Hepatocyte (in vitro differentiated cells): ENCODE measurements at regions not wholly inside any gene's neighbourhood (a gene's known extent, or its start where the extent isn't known, plus 50 kb on each side); places are given as distances from the start of the nearest gene placed in this dataset.

Experiments used
- DNase-seq: peaks from one replicate; pipeline ENCODE4 v3.0.0-alpha.2; 2016; ENCODE audit warnings: low spot score
- H2AFZ ChIP-seq: fragments of 200-600 bp; sonication (generic); 2 replicates; pipeline ENCODE4 v1.6.0; 2016; ENCODE audit warnings: antibody characterized with exemption, mild to moderate bottlenecking
- H3K27ac ChIP-seq: fragments of 200-600 bp; sonication (generic); 2 replicates; pipeline ENCODE4 v1.5.1; 2016; ENCODE audit warnings: mild to moderate bottlenecking
- H3K27me3 ChIP-seq: fragments of 200-600 bp; sonication (generic); 2 replicates; pipeline ENCODE4 v1.6.1; 2016
- H3K36me3 ChIP-seq: fragments of 200-600 bp; sonication (generic); replicated peaks from 2 replicates; pipeline ENCODE4 v1.5.1; 2016; ENCODE audit warnings: low read depth; ENCODE audit not compliant: insufficient read depth
- H3K4me1 ChIP-seq: fragments of 200-600 bp; sonication (generic); 2 replicates; pipeline ENCODE4 v1.5.1; 2016; ENCODE audit warnings: mild to moderate bottlenecking, moderate library complexity; ENCODE audit not compliant: insufficient read depth
- H3K4me2 ChIP-seq: fragments of 200-600 bp; sonication (generic); 2 replicates; pipeline ENCODE4 v1.6.0; 2016
- H3K4me3 ChIP-seq: fragments of 200-600 bp; sonication (generic); 2 replicates; pipeline ENCODE4 v1.5.1; 2016; ENCODE audit warnings: mild to moderate bottlenecking
- H3K79me2 ChIP-seq: fragments of 200-600 bp; sonication (generic); 2 replicates; pipeline ENCODE4 v1.6.0; 2017; ENCODE audit warnings: mild to moderate bottlenecking
- H3K9me2 ChIP-seq: fragments of 200-600 bp; sonication (generic); replicated peaks from 2 replicates; pipeline ENCODE4 v1.6.0; 2017; ENCODE audit warnings: mild to moderate bottlenecking; ENCODE audit not compliant: insufficient read depth
- H3K9me3 ChIP-seq: fragments of 200-600 bp; sonication (generic); 2 replicates; pipeline ENCODE4 v1.5.1; 2016; ENCODE audit warnings: low read depth, mild to moderate bottlenecking
- H4K20me1 ChIP-seq: fragments of 200-600 bp; sonication (generic); 2 replicates; pipeline ENCODE4 v1.6.0; 2016; ENCODE audit warnings: mild to moderate bottlenecking; ENCODE audit not compliant: insufficient read depth, poor library complexity, severe bottlenecking
- CTCF ChIP-seq: fragments of 200-600 bp; sonication (generic); IDR thresholded peaks from 2 replicates; pipeline ENCODE4 v1.5.1; 2016; ENCODE audit warnings: antibody characterized with exemption, mild to moderate bottlenecking; ENCODE audit not compliant: poor library complexity
- EZH2 ChIP-seq: fragments of 200-600 bp; sonication (generic); IDR thresholded peaks from 2 replicates; pipeline ENCODE4 v1.6.1; 2016; ENCODE audit warnings: antibody characterized with exemption, mild to moderate bottlenecking, borderline replicate concordance
- EZH2phosphoT487 ChIP-seq: fragments of 200-600 bp; sonication (generic); IDR thresholded peaks from one replicate; pipeline ENCODE4 v1.6.1; 2018; ENCODE audit warnings: antibody characterized with exemption, mild to moderate bottlenecking, low read depth, moderate library complexity; ENCODE audit not compliant: unreplicated experiment, severe bottlenecking
- WGBS: methylation state at CpG from one replicate; pipeline ENCODE4 v1.1.6; 2016; ENCODE audit warnings: low lambda C conversion rate; ENCODE audit errors: missing lambda C conversion rate; 5-methylcytosine and 5-hydroxymethylcytosine counted together

GRCh38 chrX:134732152-134732551 lies 64.9 kb downstream of the PABIR2 start:
- no peak overlapping the region for H3K4me2 ChIP-seq
- peaks cover 13% of the 10 kb centered on the region for H3K4me1 ChIP-seq
- H3K9me3 ChIP-seq: no peaks in the 10 kb centered on the region
- H4K20me1 ChIP-seq: no peaks in the 10 kb centered on the region
- H3K27me3 ChIP-seq: no peaks in the 10 kb centered on the region
- H3K36me3 ChIP-seq: no peaks in the 10 kb centered on the region
- 47% methylated on average over 3 of the region's 3 CpGs for whole genome bisulfite sequencing
- DNase-seq: no peak
- no peak overlapping the region for H3K27ac ChIP-seq
- H3K9me2 ChIP-seq: no peaks in the 10 kb centered on the region
- no peak overlapping the region for H2AFZ ChIP-seq
- no peaks in the 10 kb centered on the region for H3K79me2 ChIP-seq
- no peak overlapping the region for H3K4me3 ChIP-seq
- TF ChIP-seq CTCF (no peak), EZH2 (no peak), EZH2phosphoT487 (no peak)

- Histone ChIP-seq H3K27ac (no peak overlapping the region), H3K4me2 (no peak overlapping the region), H3K36me3 (no peaks in the 10 kb centered on the region), H4K20me1 (no peaks in the 10 kb centered on the region), H3K9me2 (no peaks in the 10 kb centered on the region), H3K27me3 (no peaks in the 10 kb centered on the region), H3K4me1 (no peaks in the 10 kb centered on the region), H2AFZ (no peak overlapping the region), H3K79me2 (no peaks in the 10 kb centered on the region), H3K9me3 (no peaks in the 10 kb centered on the region), H3K4me3 (no peak overlapping the region)
- WGBS: 50% methylated on average over 1 of the region's 1 CpG
- DNase-seq: no peak
- peak; percentile 9 for TF ChIP-seq CTCF
- TF ChIP-seq EZH2: no peak
Measured at GRCh38 chrX:134727363-134727762, 69.1 kb upstream of the PLAC1 start.

GRCh38 chrX:134725103-134725690 lies 66.9 kb upstream of the PLAC1 start:
- no peak overlapping the region for H3K27ac ChIP-seq
- H3K4me2 ChIP-seq: no peak overlapping the region
- no peak overlapping the region for H3K4me3 ChIP-seq
- WGBS: 59% methylated on average over 4 of the region's 4 CpGs
- H3K9me2 ChIP-seq: no peaks in the 10 kb centered on the region
- no peak for DNase-seq
- H4K20me1 ChIP-seq: no peaks in the 10 kb centered on the region
- no peaks in the 10 kb centered on the region for H3K4me1 ChIP-seq
- no peak for TF ChIP-seq CTCF
- TF ChIP-seq EZH2: no peak
- TF ChIP-seq EZH2phosphoT487: no peak
- no peaks in the 10 kb centered on the region for H3K79me2 ChIP-seq
- H3K27me3 ChIP-seq: no peaks in the 10 kb centered on the region
- no peaks in the 10 kb centered on the region for H3K36me3 ChIP-seq
- H3K9me3 ChIP-seq: no peaks in the 10 kb centered on the region
- H2AFZ ChIP-seq: no peak overlapping the region
